WTC11 (cell line): ENCODE measurements at regions not wholly inside any gene's neighbourhood (a gene's known extent, or its start where the extent isn't known, plus 50 kb on each side); places are given as distances from the start of the nearest gene placed in this dataset.

Experiments
- ATAC-seq: fragments of 200-7000 bp; cut with Tn5 transposase; 2 replicates; pipeline ENCODE4 v1.10.0; 2021; ENCODE audit warnings: mild to moderate bottlenecking, moderate library complexity
- CTCF ChIA-PET: fragments of 300-600 bp; sonication (Branson Sonifier 250); formaldehyde crosslinking; loops from one replicate; lab custom pipeline; 2021; ENCODE audit warnings: antibody characterized with exemption; lab: Charles Lee
- POLR2A ChIA-PET: fragments of 350-600 bp; sonication (Branson Sonifier 250); formaldehyde crosslinking; loops from one replicate; lab custom pipeline; 2021; ENCODE audit warnings: antibody characterized with exemption; lab: Charles Lee
- DNase-seq: peaks from one replicate; pipeline ENCODE4 v3.0.0; 2021; ENCODE audit warnings: low spot score
- H3K27ac Mint-ChIP-seq: 2 replicates; pipeline ENCODE4 v1.8.0; 2021; ENCODE audit warnings: mixed read lengths
- H3K27me3 Mint-ChIP-seq: 2 replicates; pipeline ENCODE4 v1.8.0; 2021; ENCODE audit warnings: low read depth, mild to moderate bottlenecking, moderate library complexity, mixed read lengths
- H3K36me3 Mint-ChIP-seq: 2 replicates; pipeline ENCODE4 v1.8.0; 2021; ENCODE audit warnings: mixed read lengths
- H3K4me1 Mint-ChIP-seq: 2 replicates; pipeline ENCODE4 v1.8.0; 2022; ENCODE audit warnings: mixed read lengths
- H3K4me3 Mint-ChIP-seq: 2 replicates; pipeline ENCODE4 v1.8.0; 2021; ENCODE audit warnings: mild to moderate bottlenecking, moderate library complexity, mixed read lengths
- H3K9me3 Mint-ChIP-seq: 2 replicates; pipeline ENCODE4 v1.8.0; 2021; ENCODE audit warnings: mixed read lengths
- CREM ChIP-seq: sonication (generic); formaldehyde crosslinking; IDR thresholded peaks from 2 replicates; pipeline ENCODE4 v1.8.1; 2022; ENCODE audit warnings: mild to moderate bottlenecking, missing genetic modification reagents, moderate library complexity
- EMX1 ChIP-seq: fragments of 250-450 bp; sonication (Bioruptor Pico); IDR thresholded peaks from 2 replicates; pipeline ENCODE4 v1.8.0; 2021; ENCODE audit warnings: mild to moderate bottlenecking
- GABPB1 ChIP-seq: sonication (generic); formaldehyde crosslinking; IDR thresholded peaks from 2 replicates; pipeline ENCODE4 v1.8.1; 2023; ENCODE audit warnings: mild to moderate bottlenecking, missing genetic modification reagents
- MYBL2 ChIP-seq: sonication (generic); formaldehyde crosslinking; IDR thresholded peaks from 2 replicates; pipeline ENCODE4 v1.8.1; 2023; ENCODE audit warnings: mild to moderate bottlenecking, moderate library complexity, missing genetic modification reagents
- NFATC4 ChIP-seq: fragments of 250-450 bp; sonication (Bioruptor Pico); IDR thresholded peaks from 2 replicates; pipeline ENCODE4 v1.9.0; 2021; ENCODE audit warnings: mild to moderate bottlenecking
- NFE2L1 ChIP-seq: sonication (generic); formaldehyde crosslinking; IDR thresholded peaks from 2 replicates; pipeline ENCODE4 v1.8.1; 2023; ENCODE audit warnings: missing genetic modification reagents
- NR1H2 ChIP-seq: sonication (generic); formaldehyde crosslinking; IDR thresholded peaks from 2 replicates; pipeline ENCODE4 v1.9.0; 2021; ENCODE audit warnings: mild to moderate bottlenecking, moderate library complexity, missing genetic modification reagents
- NR3C1 ChIP-seq: sonication (generic); formaldehyde crosslinking; conservative IDR thresholded peaks from 2 replicates; pipeline ENCODE4 v1.8.1; 2023; ENCODE audit warnings: low read depth, mild to moderate bottlenecking, missing genetic modification reagents
- SP1 ChIP-seq: sonication (generic); formaldehyde crosslinking; conservative IDR thresholded peaks from 2 replicates; pipeline ENCODE4 v1.8.1; 2022; ENCODE audit warnings: missing genetic modification reagents
- TEAD4 ChIP-seq: sonication (generic); formaldehyde crosslinking; IDR thresholded peaks from 2 replicates; pipeline ENCODE4 v1.8.0; 2022; ENCODE audit warnings: mild to moderate bottlenecking, missing genetic modification reagents
- ZNF396 ChIP-seq: fragments of 250-450 bp; sonication (Bioruptor Pico); IDR thresholded peaks from 2 replicates; pipeline ENCODE4 v1.8.0; 2021; ENCODE audit warnings: mild to moderate bottlenecking, moderate library complexity, borderline replicate concordance
- TF ChIP-seq, protein P1 (sequence below): sonication (generic); formaldehyde crosslinking; IDR thresholded peaks from 2 replicates; pipeline ENCODE4 v1.8.1; 2022; ENCODE audit warnings: low read depth, mild to moderate bottlenecking, moderate library complexity, missing genetic modification reagents, borderline replicate concordance
- TF ChIP-seq, protein P2 (sequence below): sonication (generic); formaldehyde crosslinking; IDR thresholded peaks from 2 replicates; pipeline ENCODE4 v1.8.0; 2023; ENCODE audit warnings: missing genetic modification reagents, mild to moderate bottlenecking, borderline replicate concordance
- TF ChIP-seq, protein P3 (sequence below): sonication (generic); formaldehyde crosslinking; IDR thresholded peaks from 2 replicates; pipeline ENCODE4 v1.8.1; 2023; ENCODE audit warnings: mild to moderate bottlenecking, missing genetic modification reagents, borderline replicate concordance
- TF ChIP-seq, protein P4 (sequence below): fragments of 250-450 bp; sonication (Bioruptor Pico); IDR thresholded peaks from 2 replicates; pipeline ENCODE4 v1.9.0; 2021; ENCODE audit warnings: mild to moderate bottlenecking
- TF ChIP-seq, protein P5 (sequence below): fragments of 250-450 bp; sonication (Bioruptor Pico); IDR thresholded peaks from 2 replicates; pipeline ENCODE4 v1.9.0; 2021; ENCODE audit warnings: mild to moderate bottlenecking, borderline replicate concordance

DNA sequence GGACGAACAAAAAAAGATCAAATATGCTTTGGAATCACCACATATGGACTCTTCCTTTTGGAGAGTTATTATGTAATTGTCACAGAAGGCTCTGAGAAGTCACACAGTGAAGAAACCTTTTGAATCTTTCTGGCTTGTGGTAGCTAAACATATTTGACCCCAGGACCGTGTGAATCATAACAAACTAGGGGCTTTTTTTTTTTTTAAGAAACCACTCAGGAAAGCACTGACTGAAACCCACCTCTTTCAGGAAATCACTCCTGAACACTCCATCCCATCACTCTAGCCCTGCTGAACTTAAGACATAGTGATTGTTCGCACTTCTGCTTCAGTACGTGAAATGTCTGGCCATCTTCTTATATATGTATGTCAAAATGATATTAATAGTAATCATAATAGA, 495.9 kb upstream of the ARID1B start:
- DNase-seq (no peak), ATAC-seq (no peak)
- Mint-ChIP-seq H3K4me3 (no peak overlapping the region), H3K9me3 (peaks cover 38% of the 10 kb centered on the region), H3K27me3 (no peaks in the 10 kb centered on the region), H3K27ac (no peak overlapping the region), H3K4me1 (0 out of 2 replicates have a peak, but pooled peaks cover 3% of the 10 kb centered on the region), H3K36me3 (peaks cover 14% of the 10 kb centered on the region)
- ChIA-PET CTCF (no interaction called here), POLR2A (no interaction called here)
- TF ChIP-seq EMX1 (no peak), GABPB1 (CRISPR knock-in tag) (no peak), CREM (CRISPR knock-in tag) (no peak), NR3C1 (no peak), MYBL2 (CRISPR knock-in tag) (no peak)
- TF ChIP-seq, protein P1, sequence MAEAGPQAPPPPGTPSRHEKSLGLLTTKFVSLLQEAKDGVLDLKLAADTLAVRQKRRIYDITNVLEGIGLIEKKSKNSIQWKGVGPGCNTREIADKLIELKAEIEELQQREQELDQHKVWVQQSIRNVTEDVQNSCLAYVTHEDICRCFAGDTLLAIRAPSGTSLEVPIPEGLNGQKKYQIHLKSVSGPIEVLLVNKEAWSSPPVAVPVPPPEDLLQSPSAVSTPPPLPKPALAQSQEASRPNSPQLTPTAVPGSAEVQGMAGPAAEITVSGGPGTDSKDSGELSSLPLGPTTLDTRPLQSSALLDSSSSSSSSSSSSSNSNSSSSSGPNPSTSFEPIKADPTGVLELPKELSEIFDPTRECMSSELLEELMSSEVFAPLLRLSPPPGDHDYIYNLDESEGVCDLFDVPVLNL (CRISPR knock-in tag), result no peak
- TF ChIP-seq, protein P2, sequence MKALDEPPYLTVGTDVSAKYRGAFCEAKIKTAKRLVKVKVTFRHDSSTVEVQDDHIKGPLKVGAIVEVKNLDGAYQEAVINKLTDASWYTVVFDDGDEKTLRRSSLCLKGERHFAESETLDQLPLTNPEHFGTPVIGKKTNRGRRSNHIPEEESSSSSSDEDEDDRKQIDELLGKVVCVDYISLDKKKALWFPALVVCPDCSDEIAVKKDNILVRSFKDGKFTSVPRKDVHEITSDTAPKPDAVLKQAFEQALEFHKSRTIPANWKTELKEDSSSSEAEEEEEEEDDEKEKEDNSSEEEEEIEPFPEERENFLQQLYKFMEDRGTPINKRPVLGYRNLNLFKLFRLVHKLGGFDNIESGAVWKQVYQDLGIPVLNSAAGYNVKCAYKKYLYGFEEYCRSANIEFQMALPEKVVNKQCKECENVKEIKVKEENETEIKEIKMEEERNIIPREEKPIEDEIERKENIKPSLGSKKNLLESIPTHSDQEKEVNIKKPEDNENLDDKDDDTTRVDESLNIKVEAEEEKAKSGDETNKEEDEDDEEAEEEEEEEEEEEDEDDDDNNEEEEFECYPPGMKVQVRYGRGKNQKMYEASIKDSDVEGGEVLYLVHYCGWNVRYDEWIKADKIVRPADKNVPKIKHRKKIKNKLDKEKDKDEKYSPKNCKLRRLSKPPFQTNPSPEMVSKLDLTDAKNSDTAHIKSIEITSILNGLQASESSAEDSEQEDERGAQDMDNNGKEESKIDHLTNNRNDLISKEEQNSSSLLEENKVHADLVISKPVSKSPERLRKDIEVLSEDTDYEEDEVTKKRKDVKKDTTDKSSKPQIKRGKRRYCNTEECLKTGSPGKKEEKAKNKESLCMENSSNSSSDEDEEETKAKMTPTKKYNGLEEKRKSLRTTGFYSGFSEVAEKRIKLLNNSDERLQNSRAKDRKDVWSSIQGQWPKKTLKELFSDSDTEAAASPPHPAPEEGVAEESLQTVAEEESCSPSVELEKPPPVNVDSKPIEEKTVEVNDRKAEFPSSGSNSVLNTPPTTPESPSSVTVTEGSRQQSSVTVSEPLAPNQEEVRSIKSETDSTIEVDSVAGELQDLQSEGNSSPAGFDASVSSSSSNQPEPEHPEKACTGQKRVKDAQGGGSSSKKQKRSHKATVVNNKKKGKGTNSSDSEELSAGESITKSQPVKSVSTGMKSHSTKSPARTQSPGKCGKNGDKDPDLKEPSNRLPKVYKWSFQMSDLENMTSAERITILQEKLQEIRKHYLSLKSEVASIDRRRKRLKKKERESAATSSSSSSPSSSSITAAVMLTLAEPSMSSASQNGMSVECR (CRISPR knock-in tag), result no peak
- TF ChIP-seq, protein P3, sequence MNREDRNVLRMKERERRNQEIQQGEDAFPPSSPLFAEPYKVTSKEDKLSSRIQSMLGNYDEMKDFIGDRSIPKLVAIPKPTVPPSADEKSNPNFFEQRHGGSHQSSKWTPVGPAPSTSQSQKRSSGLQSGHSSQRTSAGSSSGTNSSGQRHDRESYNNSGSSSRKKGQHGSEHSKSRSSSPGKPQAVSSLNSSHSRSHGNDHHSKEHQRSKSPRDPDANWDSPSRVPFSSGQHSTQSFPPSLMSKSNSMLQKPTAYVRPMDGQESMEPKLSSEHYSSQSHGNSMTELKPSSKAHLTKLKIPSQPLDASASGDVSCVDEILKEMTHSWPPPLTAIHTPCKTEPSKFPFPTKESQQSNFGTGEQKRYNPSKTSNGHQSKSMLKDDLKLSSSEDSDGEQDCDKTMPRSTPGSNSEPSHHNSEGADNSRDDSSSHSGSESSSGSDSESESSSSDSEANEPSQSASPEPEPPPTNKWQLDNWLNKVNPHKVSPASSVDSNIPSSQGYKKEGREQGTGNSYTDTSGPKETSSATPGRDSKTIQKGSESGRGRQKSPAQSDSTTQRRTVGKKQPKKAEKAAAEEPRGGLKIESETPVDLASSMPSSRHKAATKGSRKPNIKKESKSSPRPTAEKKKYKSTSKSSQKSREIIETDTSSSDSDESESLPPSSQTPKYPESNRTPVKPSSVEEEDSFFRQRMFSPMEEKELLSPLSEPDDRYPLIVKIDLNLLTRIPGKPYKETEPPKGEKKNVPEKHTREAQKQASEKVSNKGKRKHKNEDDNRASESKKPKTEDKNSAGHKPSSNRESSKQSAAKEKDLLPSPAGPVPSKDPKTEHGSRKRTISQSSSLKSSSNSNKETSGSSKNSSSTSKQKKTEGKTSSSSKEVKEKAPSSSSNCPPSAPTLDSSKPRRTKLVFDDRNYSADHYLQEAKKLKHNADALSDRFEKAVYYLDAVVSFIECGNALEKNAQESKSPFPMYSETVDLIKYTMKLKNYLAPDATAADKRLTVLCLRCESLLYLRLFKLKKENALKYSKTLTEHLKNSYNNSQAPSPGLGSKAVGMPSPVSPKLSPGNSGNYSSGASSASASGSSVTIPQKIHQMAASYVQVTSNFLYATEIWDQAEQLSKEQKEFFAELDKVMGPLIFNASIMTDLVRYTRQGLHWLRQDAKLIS (CRISPR knock-in tag), result no peak

DNA sequence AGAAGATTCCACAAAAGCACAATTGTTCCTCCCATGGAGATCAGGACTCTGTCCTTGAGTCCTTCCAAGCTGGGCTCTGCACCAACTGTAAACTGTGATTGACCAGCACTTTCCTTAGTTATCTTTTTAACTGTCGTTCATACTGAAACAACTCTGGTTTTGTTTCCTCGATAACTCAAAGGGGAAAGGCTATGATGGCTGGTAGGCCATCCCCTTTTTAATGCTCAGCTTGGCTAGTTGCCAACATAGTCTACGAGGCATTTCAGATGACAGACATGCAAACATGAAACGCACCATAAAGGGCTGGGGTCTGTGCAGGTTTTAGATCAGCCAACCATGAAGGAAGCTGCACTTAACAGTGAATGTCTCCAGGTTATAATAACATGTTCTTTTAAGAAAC, 497.1 kb upstream of the ARID1B start:
- Mint-ChIP-seq H3K27me3 (no peaks in the 10 kb centered on the region), H3K36me3 (peaks cover 14% of the 10 kb centered on the region), H3K4me3 (no peak overlapping the region), H3K4me1 (0 out of 2 replicates have a peak, but pooled peaks cover 3% of the 10 kb centered on the region), H3K27ac (no peak overlapping the region), H3K9me3 (peaks cover 38% of the 10 kb centered on the region)
- CTCF ChIA-PET, result no interaction called here
- DNase-seq (no peak), ATAC-seq (no peak)
- POLR2A ChIA-PET, result no interaction called here
- TF ChIP-seq NR1H2 (CRISPR knock-in tag) (no peak), GABPB1 (CRISPR knock-in tag) (no peak), CREM (CRISPR knock-in tag) (no peak), SP1 (CRISPR knock-in tag) (no peak), TEAD4 (CRISPR knock-in tag) (no peak), ZNF396 (no peak), NFE2L1 (CRISPR knock-in tag) (no peak), MYBL2 (CRISPR knock-in tag) (no peak), NFATC4 (CRISPR knock-in tag) (no peak)
- TF ChIP-seq, protein P4, sequence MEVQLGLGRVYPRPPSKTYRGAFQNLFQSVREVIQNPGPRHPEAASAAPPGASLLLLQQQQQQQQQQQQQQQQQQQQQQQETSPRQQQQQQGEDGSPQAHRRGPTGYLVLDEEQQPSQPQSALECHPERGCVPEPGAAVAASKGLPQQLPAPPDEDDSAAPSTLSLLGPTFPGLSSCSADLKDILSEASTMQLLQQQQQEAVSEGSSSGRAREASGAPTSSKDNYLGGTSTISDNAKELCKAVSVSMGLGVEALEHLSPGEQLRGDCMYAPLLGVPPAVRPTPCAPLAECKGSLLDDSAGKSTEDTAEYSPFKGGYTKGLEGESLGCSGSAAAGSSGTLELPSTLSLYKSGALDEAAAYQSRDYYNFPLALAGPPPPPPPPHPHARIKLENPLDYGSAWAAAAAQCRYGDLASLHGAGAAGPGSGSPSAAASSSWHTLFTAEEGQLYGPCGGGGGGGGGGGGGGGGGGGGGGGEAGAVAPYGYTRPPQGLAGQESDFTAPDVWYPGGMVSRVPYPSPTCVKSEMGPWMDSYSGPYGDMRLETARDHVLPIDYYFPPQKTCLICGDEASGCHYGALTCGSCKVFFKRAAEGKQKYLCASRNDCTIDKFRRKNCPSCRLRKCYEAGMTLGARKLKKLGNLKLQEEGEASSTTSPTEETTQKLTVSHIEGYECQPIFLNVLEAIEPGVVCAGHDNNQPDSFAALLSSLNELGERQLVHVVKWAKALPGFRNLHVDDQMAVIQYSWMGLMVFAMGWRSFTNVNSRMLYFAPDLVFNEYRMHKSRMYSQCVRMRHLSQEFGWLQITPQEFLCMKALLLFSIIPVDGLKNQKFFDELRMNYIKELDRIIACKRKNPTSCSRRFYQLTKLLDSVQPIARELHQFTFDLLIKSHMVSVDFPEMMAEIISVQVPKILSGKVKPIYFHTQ (CRISPR knock-in tag), result no peak
- TF ChIP-seq, protein P5, sequence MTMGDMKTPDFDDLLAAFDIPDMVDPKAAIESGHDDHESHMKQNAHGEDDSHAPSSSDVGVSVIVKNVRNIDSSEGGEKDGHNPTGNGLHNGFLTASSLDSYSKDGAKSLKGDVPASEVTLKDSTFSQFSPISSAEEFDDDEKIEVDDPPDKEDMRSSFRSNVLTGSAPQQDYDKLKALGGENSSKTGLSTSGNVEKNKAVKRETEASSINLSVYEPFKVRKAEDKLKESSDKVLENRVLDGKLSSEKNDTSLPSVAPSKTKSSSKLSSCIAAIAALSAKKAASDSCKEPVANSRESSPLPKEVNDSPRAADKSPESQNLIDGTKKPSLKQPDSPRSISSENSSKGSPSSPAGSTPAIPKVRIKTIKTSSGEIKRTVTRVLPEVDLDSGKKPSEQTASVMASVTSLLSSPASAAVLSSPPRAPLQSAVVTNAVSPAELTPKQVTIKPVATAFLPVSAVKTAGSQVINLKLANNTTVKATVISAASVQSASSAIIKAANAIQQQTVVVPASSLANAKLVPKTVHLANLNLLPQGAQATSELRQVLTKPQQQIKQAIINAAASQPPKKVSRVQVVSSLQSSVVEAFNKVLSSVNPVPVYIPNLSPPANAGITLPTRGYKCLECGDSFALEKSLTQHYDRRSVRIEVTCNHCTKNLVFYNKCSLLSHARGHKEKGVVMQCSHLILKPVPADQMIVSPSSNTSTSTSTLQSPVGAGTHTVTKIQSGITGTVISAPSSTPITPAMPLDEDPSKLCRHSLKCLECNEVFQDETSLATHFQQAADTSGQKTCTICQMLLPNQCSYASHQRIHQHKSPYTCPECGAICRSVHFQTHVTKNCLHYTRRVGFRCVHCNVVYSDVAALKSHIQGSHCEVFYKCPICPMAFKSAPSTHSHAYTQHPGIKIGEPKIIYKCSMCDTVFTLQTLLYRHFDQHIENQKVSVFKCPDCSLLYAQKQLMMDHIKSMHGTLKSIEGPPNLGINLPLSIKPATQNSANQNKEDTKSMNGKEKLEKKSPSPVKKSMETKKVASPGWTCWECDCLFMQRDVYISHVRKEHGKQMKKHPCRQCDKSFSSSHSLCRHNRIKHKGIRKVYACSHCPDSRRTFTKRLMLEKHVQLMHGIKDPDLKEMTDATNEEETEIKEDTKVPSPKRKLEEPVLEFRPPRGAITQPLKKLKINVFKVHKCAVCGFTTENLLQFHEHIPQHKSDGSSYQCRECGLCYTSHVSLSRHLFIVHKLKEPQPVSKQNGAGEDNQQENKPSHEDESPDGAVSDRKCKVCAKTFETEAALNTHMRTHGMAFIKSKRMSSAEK (CRISPR knock-in tag), result no peak
